ENCODE measurements at regions not wholly inside any gene's neighbourhood (a gene's known extent, or its start where the extent isn't known, plus 50 kb on each side); places are given as distances from the start of the nearest gene placed in this dataset.
A peak's percentile ranks its signal among the peaks of the same experiment; 100 is the strongest.

DNA sequence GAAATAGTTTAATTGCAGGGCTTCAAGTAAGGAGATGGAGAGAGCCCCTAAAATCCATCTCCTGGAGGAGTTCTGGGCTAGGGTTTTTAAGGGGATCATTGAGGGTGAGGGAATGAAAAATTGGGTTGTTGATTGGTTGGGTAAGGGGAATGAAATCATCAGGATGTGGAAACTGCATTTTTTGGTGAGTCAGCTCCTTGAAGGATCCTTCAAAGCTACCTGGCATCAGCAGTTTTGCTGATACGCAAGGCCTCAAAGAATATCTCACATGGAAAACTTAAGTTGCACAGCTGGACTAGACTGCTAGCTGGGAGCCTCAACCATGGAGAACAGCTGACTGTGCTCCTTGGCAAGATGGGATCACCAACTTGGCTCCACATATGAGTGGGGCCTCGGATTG lies 136.7 kb downstream of the FGF10 start:
- Histone ChIP-seq H3K9me3 (ENCODE audit: control insufficient read depth, low read length) (no peaks in the 10 kb centered on the region), H3K9ac (ENCODE audit: low read length) (no peak overlapping the region), H3K4me3 (ENCODE audit: insufficient read depth in 1 of 2, low read depth in 1 of 2, low read length in 2 of 2) (no peak overlapping the region), H2BK5ac (ENCODE audit: low read depth, low read length, poor library complexity, severe bottlenecking) (no peak overlapping the region), H3K79me1 (replicated peaks; ENCODE audit: low read length, poor library complexity, severe bottlenecking) (no peaks in the 10 kb centered on the region), H3K4me2 (ENCODE audit: low read length, poor library complexity, severe bottlenecking) (no peak overlapping the region), H3K18ac (ENCODE audit: low read depth in 1 of 2, low read length in 2 of 2) (no peak overlapping the region), H3K4me1 (ENCODE audit: control insufficient read depth, insufficient read depth, low read depth, low read length) (no peaks in the 10 kb centered on the region), H2BK120ac (ENCODE audit: low read depth, low read length) (no peak overlapping the region), H3K36me3 (ENCODE audit: control insufficient read depth in 1 of 2, insufficient read depth in 2 of 2, low read depth in 1 of 2, low read length in 2 of 2) (no peaks in the 10 kb centered on the region), H4K8ac (ENCODE audit: low read length) (no peak overlapping the region), H3K4ac (ENCODE audit: low read depth in 1 of 2, low read length in 2 of 2) (no peak overlapping the region), H3K27me3 (ENCODE audit: control insufficient read depth in 1 of 2, insufficient read depth in 1 of 2, low read length in 2 of 2) (no peaks in the 10 kb centered on the region), H2AFZ (ENCODE audit: low read depth, low read length) (no peak overlapping the region), H2AK5ac (ENCODE audit: low read length, severe bottlenecking) (no peak overlapping the region), H3K27ac (ENCODE audit: low read length, poor library complexity, severe bottlenecking) (no peak overlapping the region), H3K14ac (ENCODE audit: low read length in 2 of 2) (no peak overlapping the region), H4K91ac (ENCODE audit: low read length) (no peak overlapping the region), H2BK15ac (ENCODE audit: low read depth, poor library complexity, severe bottlenecking) (no peak overlapping the region), H2BK12ac (ENCODE audit: low read length in 2 of 2) (no peak overlapping the region), H3K23ac (ENCODE audit: low read length in 2 of 2) (no peak overlapping the region)
- no peak for DNase-seq
- 62% methylated on average over 2 of the region's 2 CpGs for WGBS

DNA sequence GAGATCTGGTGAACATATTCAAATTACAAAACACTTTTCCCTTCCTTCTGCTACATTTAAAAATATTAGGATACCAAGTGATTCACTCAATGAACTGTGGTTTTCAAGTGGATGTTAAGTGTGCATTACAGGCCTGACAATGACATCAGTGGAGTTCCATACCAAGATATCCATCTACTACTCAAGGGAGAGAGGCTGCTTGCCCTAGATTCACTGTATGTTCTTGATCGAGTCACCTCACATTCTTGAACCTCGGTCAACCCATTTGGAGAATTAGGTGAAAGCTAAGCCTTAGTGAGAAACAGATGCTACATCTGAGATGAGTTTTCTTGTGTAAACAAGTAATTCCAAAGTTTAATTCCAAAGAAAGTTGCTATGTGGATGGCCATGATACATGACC lies 142.2 kb downstream of the FGF10 start:
- no peak overlapping the region for H3K4me2 ChIP-seq (ENCODE audit: low read length, poor library complexity, severe bottlenecking)
- no peak overlapping the region for H2BK12ac ChIP-seq (ENCODE audit: low read length in 2 of 2)
- no peak overlapping the region for H2AK5ac ChIP-seq (ENCODE audit: low read length, severe bottlenecking)
- H3K9ac ChIP-seq (ENCODE audit: low read length): no peak overlapping the region
- peak; percentile 17 for DNase-seq
- no peak overlapping the region for H4K91ac ChIP-seq (ENCODE audit: low read length)
- H3K4ac ChIP-seq (ENCODE audit: low read depth in 1 of 2, low read length in 2 of 2): no peak overlapping the region
- no peaks in the 10 kb centered on the region for H3K27me3 ChIP-seq (ENCODE audit: control insufficient read depth in 1 of 2, insufficient read depth in 1 of 2, low read length in 2 of 2)
- H2BK15ac ChIP-seq (ENCODE audit: low read depth, poor library complexity, severe bottlenecking): no peak overlapping the region
- no peak overlapping the region for H3K4me3 ChIP-seq (ENCODE audit: insufficient read depth in 1 of 2, low read depth in 1 of 2, low read length in 2 of 2)
- H4K8ac ChIP-seq (ENCODE audit: low read length): no peak overlapping the region
- no peak overlapping the region for H2BK120ac ChIP-seq (ENCODE audit: low read depth, low read length)
- no peak overlapping the region for H3K23ac ChIP-seq (ENCODE audit: low read length in 2 of 2)
- no peaks in the 10 kb centered on the region for H3K79me1 ChIP-seq (replicated peaks; ENCODE audit: low read length, poor library complexity, severe bottlenecking)
- H3K18ac ChIP-seq (ENCODE audit: low read depth in 1 of 2, low read length in 2 of 2): no peak overlapping the region
- H3K14ac ChIP-seq (ENCODE audit: low read length in 2 of 2): no peak overlapping the region
- no peaks in the 10 kb centered on the region for H3K9me3 ChIP-seq (ENCODE audit: control insufficient read depth, low read length)
- no peak overlapping the region for H3K27ac ChIP-seq (ENCODE audit: low read length, poor library complexity, severe bottlenecking)
- 71% methylated on average over 2 of the region's 2 CpGs for WGBS
- no peaks in the 10 kb centered on the region for H3K36me3 ChIP-seq (ENCODE audit: control insufficient read depth in 1 of 2, insufficient read depth in 2 of 2, low read depth in 1 of 2, low read length in 2 of 2)
- no peaks in the 10 kb centered on the region for H3K4me1 ChIP-seq (ENCODE audit: control insufficient read depth, insufficient read depth, low read depth, low read length)
- H2AFZ ChIP-seq (ENCODE audit: low read depth, low read length): no peak overlapping the region
- H2BK5ac ChIP-seq (ENCODE audit: low read depth, low read length, poor library complexity, severe bottlenecking): no peak overlapping the region

DNA sequence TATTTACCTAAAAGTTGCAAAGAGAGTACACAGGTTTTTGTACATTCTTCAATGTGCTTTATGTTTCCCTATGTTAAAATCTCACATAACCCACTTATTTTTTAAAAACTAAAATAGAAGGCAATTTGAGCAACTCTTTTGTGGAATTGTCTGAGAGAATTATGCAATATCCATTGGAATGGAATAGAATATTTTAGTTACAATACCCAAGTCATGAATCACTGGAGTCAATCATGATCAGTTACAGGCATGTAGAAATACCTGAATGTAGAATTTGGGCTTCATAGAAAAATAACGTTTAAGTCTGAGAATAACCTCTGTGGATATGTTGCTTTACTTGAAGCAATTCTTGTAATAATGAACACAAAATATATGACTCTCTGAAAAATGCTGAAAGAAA lies 143.3 kb downstream of the FGF10 start:
- H4K8ac ChIP-seq (ENCODE audit: low read length): no peak overlapping the region
- no peak overlapping the region for H2AK5ac ChIP-seq (ENCODE audit: low read length, severe bottlenecking)
- no peak overlapping the region for H2AFZ ChIP-seq (ENCODE audit: low read depth, low read length)
- H3K36me3 ChIP-seq (ENCODE audit: control insufficient read depth in 1 of 2, insufficient read depth in 2 of 2, low read depth in 1 of 2, low read length in 2 of 2): no peaks in the 10 kb centered on the region
- H2BK120ac ChIP-seq (ENCODE audit: low read depth, low read length): no peak overlapping the region
- no peak overlapping the region for H2BK15ac ChIP-seq (ENCODE audit: low read depth, poor library complexity, severe bottlenecking)
- H3K4ac ChIP-seq (ENCODE audit: low read depth in 1 of 2, low read length in 2 of 2): no peak overlapping the region
- H3K4me1 ChIP-seq (ENCODE audit: control insufficient read depth, insufficient read depth, low read depth, low read length): no peaks in the 10 kb centered on the region
- H3K23ac ChIP-seq (ENCODE audit: low read length in 2 of 2): no peak overlapping the region
- DNase-seq: no peak
- H3K9me3 ChIP-seq (ENCODE audit: control insufficient read depth, low read length): no peaks in the 10 kb centered on the region
- H2BK12ac ChIP-seq (ENCODE audit: low read length in 2 of 2): no peak overlapping the region
- no peak overlapping the region for H3K18ac ChIP-seq (ENCODE audit: low read depth in 1 of 2, low read length in 2 of 2)
- H3K27me3 ChIP-seq (ENCODE audit: control insufficient read depth in 1 of 2, insufficient read depth in 1 of 2, low read length in 2 of 2): no peaks in the 10 kb centered on the region
- no peak overlapping the region for H3K9ac ChIP-seq (ENCODE audit: low read length)
- no peak overlapping the region for H3K27ac ChIP-seq (ENCODE audit: low read length, poor library complexity, severe bottlenecking)
- whole genome bisulfite sequencing: no CpG with 5 or more reads among the region's 1 CpG
- H3K4me3 ChIP-seq (ENCODE audit: insufficient read depth in 1 of 2, low read depth in 1 of 2, low read length in 2 of 2): no peak overlapping the region
- no peak overlapping the region for H4K91ac ChIP-seq (ENCODE audit: low read length)
- H3K14ac ChIP-seq (ENCODE audit: low read length in 2 of 2): no peak overlapping the region
- H3K4me2 ChIP-seq (ENCODE audit: low read length, poor library complexity, severe bottlenecking): no peak overlapping the region
- H3K79me1 ChIP-seq (replicated peaks; ENCODE audit: low read length, poor library complexity, severe bottlenecking): no peaks in the 10 kb centered on the region
- H2BK5ac ChIP-seq (ENCODE audit: low read depth, low read length, poor library complexity, severe bottlenecking): no peak overlapping the region

DNA sequence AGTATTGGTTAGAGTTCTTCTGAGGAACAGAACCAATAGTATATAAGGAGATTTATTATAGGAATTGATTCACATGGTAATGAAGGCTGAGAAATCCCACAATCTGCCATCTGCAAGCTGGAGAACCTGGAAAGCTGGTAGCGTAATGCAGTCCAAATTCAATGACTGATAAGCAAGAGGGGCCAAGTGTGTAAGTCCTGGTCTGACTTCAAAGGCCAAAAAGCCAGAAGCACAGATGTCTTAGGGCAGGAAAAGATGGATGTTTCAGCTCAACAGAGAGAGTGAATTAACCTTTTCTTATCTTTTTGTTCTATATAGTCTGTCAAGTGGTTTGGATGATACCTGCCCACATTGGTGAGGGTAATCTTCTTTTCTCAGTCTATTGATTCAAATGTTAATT lies 146.4 kb downstream of the FGF10 start:
- Histone ChIP-seq H2BK120ac (ENCODE audit: low read depth, low read length) (no peak overlapping the region), H2AK5ac (ENCODE audit: low read length, severe bottlenecking) (no peak overlapping the region), H3K36me3 (ENCODE audit: control insufficient read depth in 1 of 2, insufficient read depth in 2 of 2, low read depth in 1 of 2, low read length in 2 of 2) (no peaks in the 10 kb centered on the region), H4K8ac (ENCODE audit: low read length) (no peak overlapping the region), H3K27ac (ENCODE audit: low read length, poor library complexity, severe bottlenecking) (no peak overlapping the region), H4K91ac (ENCODE audit: low read length) (no peak overlapping the region), H3K4me3 (ENCODE audit: insufficient read depth in 1 of 2, low read depth in 1 of 2, low read length in 2 of 2) (no peak overlapping the region), H3K9ac (ENCODE audit: low read length) (no peak overlapping the region), H3K4ac (ENCODE audit: low read depth in 1 of 2, low read length in 2 of 2) (no peak overlapping the region), H3K23ac (ENCODE audit: low read length in 2 of 2) (no peak overlapping the region), H2BK5ac (ENCODE audit: low read depth, low read length, poor library complexity, severe bottlenecking) (no peak overlapping the region), H3K4me1 (ENCODE audit: control insufficient read depth, insufficient read depth, low read depth, low read length) (no peaks in the 10 kb centered on the region), H2AFZ (ENCODE audit: low read depth, low read length) (no peak overlapping the region), H2BK15ac (ENCODE audit: low read depth, poor library complexity, severe bottlenecking) (no peak overlapping the region), H3K9me3 (ENCODE audit: control insufficient read depth, low read length) (no peaks in the 10 kb centered on the region), H3K14ac (ENCODE audit: low read length in 2 of 2) (no peak overlapping the region), H2BK12ac (ENCODE audit: low read length in 2 of 2) (no peak overlapping the region), H3K79me1 (replicated peaks; ENCODE audit: low read length, poor library complexity, severe bottlenecking) (no peaks in the 10 kb centered on the region), H3K18ac (ENCODE audit: low read depth in 1 of 2, low read length in 2 of 2) (no peak overlapping the region), H3K4me2 (ENCODE audit: low read length, poor library complexity, severe bottlenecking) (no peak overlapping the region), H3K27me3 (ENCODE audit: control insufficient read depth in 1 of 2, insufficient read depth in 1 of 2, low read length in 2 of 2) (no peaks in the 10 kb centered on the region)
- 88% methylated on average over 1 of the region's 1 CpG for WGBS
- DNase-seq: no peak
